Hematopoietic multipotent progenitor cell (in vitro differentiated cells): ENCODE measurements at regions not wholly inside any gene's neighbourhood (a gene's known extent, or its start where the extent isn't known, plus 50 kb on each side); places are given as distances from the start of the nearest gene placed in this dataset.
"Not testable (repeated sequence)": the region's sequence is repeated elsewhere in the genome, so short reads cannot be mapped to it uniquely, and the experiment has no call there.

Source experiments
- DNase-seq, 3 donors: peaks; one replicate each; pipeline ENCODE4 v3.0.0-alpha.2; 2011 to 2015; ENCODE audit warnings: low read depth in 2 of 3, low spot score in 2 of 3

GRCh38 chr6:135604035-135604860 is 106.7 kb upstream of the AHI1 start:
- DNase-seq = no peak

GRCh38 chr6:135605278-135605790 is 107.8 kb upstream of the AHI1 start:
- no peak for DNase-seq

GRCh38 chr6:135606392-135606791 is 108.9 kb upstream of the AHI1 start:
- no peak for DNase-seq

- no peak for DNase-seq
Observed at GRCh38 chr6:135608031-135608430, 110.5 kb upstream of the AHI1 start.

- not testable (repeated sequence) for DNase-seq
Observed at GRCh38 chr6:135610192-135610591, 112.7 kb upstream of the AHI1 start.

- no peak for DNase-seq
Observed at GRCh38 chr6:135616655-135617054, 119.1 kb upstream of the AHI1 start.

GRCh38 chr6:135617222-135617621 is 119.7 kb upstream of the AHI1 start:
- DNase-seq = no peak

GRCh38 chr6:135622081-135622480 is 124.5 kb upstream of the AHI1 start:
- DNase-seq = no peak

- DNase-seq = no peak
Observed at GRCh38 chr6:135623979-135624378, 126.4 kb upstream of the AHI1 start.

- DNase-seq = no peak
Observed at GRCh38 chr6:135624402-135625295, 127.1 kb upstream of the AHI1 start.

- not testable (repeated sequence) for DNase-seq
Observed at GRCh38 chr6:135626001-135626400, 128.5 kb upstream of the AHI1 start.

GRCh38 chr6:135627092-135627715 is 129.7 kb upstream of the AHI1 start:
- DNase-seq = no peak

- no peak for DNase-seq
Observed at GRCh38 chr6:135630789-135631376, 133.3 kb upstream of the AHI1 start.

GRCh38 chr6:135631821-135632220 is 134.3 kb upstream of the AHI1 start:
- DNase-seq = no peak

GRCh38 chr6:135633573-135633972 is 136.0 kb upstream of the AHI1 start:
- DNase-seq = no peak

- no peak for DNase-seq
Observed at GRCh38 chr6:135637701-135638100, 140.2 kb upstream of the AHI1 start.

- no peak for DNase-seq
Observed at GRCh38 chr6:135638108-135638507, 140.6 kb upstream of the AHI1 start.

GRCh38 chr6:135640048-135640447 is 142.5 kb upstream of the AHI1 start:
- DNase-seq = no peak

- DNase-seq = no peak
Observed at GRCh38 chr6:135640449-135641111, 143.0 kb upstream of the AHI1 start.

GRCh38 chr6:135642912-135643311 is 145.4 kb upstream of the AHI1 start:
- DNase-seq = no peak
